ENCODE measurements at regions not wholly inside any gene's neighbourhood (a gene's known extent, or its start where the extent isn't known, plus 50 kb on each side); places are given as distances from the start of the nearest gene placed in this dataset.

- H3K4me1 Mint-ChIP-seq, result no peaks in the 10 kb centered on the region
- no peaks in the 10 kb centered on the region for H3K36me3 Mint-ChIP-seq
- no peak for DNase-seq (ENCODE audit: low spot score in 2 of 2, unreplicated experiment in 2 of 2)
- H3K27ac Mint-ChIP-seq, result no peak overlapping the region
- H3K4me3 Mint-ChIP-seq, result no peak overlapping the region
- TF ChIP-seq, protein P1, sequence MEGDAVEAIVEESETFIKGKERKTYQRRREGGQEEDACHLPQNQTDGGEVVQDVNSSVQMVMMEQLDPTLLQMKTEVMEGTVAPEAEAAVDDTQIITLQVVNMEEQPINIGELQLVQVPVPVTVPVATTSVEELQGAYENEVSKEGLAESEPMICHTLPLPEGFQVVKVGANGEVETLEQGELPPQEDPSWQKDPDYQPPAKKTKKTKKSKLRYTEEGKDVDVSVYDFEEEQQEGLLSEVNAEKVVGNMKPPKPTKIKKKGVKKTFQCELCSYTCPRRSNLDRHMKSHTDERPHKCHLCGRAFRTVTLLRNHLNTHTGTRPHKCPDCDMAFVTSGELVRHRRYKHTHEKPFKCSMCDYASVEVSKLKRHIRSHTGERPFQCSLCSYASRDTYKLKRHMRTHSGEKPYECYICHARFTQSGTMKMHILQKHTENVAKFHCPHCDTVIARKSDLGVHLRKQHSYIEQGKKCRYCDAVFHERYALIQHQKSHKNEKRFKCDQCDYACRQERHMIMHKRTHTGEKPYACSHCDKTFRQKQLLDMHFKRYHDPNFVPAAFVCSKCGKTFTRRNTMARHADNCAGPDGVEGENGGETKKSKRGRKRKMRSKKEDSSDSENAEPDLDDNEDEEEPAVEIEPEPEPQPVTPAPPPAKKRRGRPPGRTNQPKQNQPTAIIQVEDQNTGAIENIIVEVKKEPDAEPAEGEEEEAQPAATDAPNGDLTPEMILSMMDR (IDR thresholded peaks at IDR 0.05; ENCODE audit: unreplicated experiment), result no peak
- no peaks in the 10 kb centered on the region for H3K27me3 Mint-ChIP-seq (ENCODE audit: low read depth)
- peaks cover 3% of the 10 kb centered on the region for H3K9me3 Mint-ChIP-seq
Observed at GRCh38 chr16:63967966-63968365, 1153.9 kb downstream of the CDH11 start.

GRCh38 chr16:63960321-63960720 lies 1161.5 kb downstream of the CDH11 start:
- DNase-seq (ENCODE audit: low spot score in 2 of 2, unreplicated experiment in 2 of 2), result no peak
- Mint-ChIP-seq H3K27me3 (ENCODE audit: low read depth) (peaks cover 6% of the 10 kb centered on the region), H3K4me1 (no peaks in the 10 kb centered on the region), H3K9me3 (peaks cover 3% of the 10 kb centered on the region), H3K27ac (no peak overlapping the region), H3K4me3 (no peak overlapping the region), H3K36me3 (no peaks in the 10 kb centered on the region)
- TF ChIP-seq, protein P1 (IDR thresholded peaks at IDR 0.05; ENCODE audit: unreplicated experiment), result no peak

GRCh38 chr16:63947022-63947421 lies 1174.8 kb downstream of the CDH11 start:
- H3K27me3 Mint-ChIP-seq (ENCODE audit: low read depth), result no peaks in the 10 kb centered on the region
- H3K9me3 Mint-ChIP-seq, result peaks cover 5% of the 10 kb centered on the region
- DNase-seq (ENCODE audit: low spot score in 2 of 2, unreplicated experiment in 2 of 2), result no peak
- no peaks in the 10 kb centered on the region for H3K36me3 Mint-ChIP-seq
- H3K4me1 Mint-ChIP-seq, result no peaks in the 10 kb centered on the region
- H3K27ac Mint-ChIP-seq, result no peak overlapping the region
- H3K4me3 Mint-ChIP-seq, result no peak overlapping the region
- TF ChIP-seq, protein P1 (IDR thresholded peaks at IDR 0.05; ENCODE audit: unreplicated experiment), result no peak

DNA sequence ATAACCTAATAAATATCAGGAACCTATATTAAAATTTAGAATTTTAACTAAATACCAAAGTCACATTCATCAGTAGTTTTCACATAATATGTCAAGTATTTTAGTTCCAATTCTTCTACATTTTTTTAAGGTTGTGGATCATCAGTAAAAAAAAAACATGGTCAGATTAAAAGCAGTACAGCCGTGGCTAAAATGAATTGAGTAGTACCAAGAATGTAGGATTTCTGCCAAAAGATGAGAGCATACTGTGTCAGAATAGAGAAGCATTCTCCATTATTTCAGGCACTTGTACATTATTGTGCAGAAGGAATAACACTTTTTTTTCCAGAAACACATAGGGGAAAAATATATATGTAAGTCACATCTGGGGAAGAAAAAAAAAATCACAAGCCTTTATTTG lies 1176.1 kb downstream of the CDH11 start:
- H3K27ac Mint-ChIP-seq, result no peak overlapping the region
- H3K4me1 Mint-ChIP-seq, result no peaks in the 10 kb centered on the region
- TF ChIP-seq, protein P1 (IDR thresholded peaks at IDR 0.05; ENCODE audit: unreplicated experiment), result no peak
- no peak for DNase-seq (ENCODE audit: low spot score in 2 of 2, unreplicated experiment in 2 of 2)
- H3K4me3 Mint-ChIP-seq, result no peak overlapping the region
- H3K36me3 Mint-ChIP-seq, result no peaks in the 10 kb centered on the region
- peaks cover 15% of the 10 kb centered on the region for H3K9me3 Mint-ChIP-seq
- no peaks in the 10 kb centered on the region for H3K27me3 Mint-ChIP-seq (ENCODE audit: low read depth)

- no peaks in the 10 kb centered on the region for H3K4me1 Mint-ChIP-seq
- peaks cover 15% of the 10 kb centered on the region for H3K9me3 Mint-ChIP-seq
- no peak for DNase-seq (ENCODE audit: low spot score in 2 of 2, unreplicated experiment in 2 of 2)
- no peak overlapping the region for H3K4me3 Mint-ChIP-seq
- H3K36me3 Mint-ChIP-seq, result no peaks in the 10 kb centered on the region
- H3K27me3 Mint-ChIP-seq (ENCODE audit: low read depth), result no peaks in the 10 kb centered on the region
- H3K27ac Mint-ChIP-seq, result no peak overlapping the region
- TF ChIP-seq, protein P1 (IDR thresholded peaks at IDR 0.05; ENCODE audit: unreplicated experiment), result no peak
Observed at GRCh38 chr16:63943566-63943965, 1178.3 kb downstream of the CDH11 start.

DNA sequence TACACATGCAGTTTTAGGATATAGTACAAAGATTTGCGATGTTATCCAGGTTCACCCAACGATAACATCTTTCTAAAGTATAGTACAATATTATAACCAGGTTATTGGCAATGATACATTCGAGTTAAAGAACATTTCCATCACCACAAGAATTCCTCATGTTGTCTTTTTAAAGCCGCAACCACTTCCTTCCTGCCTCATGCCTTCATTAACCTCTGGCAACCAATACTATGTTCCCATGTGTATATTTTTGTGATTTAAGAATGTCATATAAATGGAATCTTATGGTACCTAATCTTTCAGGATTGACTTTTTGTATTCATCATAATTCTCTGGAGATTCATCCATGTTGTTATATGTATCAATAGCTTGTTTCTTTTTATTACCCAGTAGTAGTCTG lies 1183.2 kb downstream of the CDH11 start:
- Mint-ChIP-seq H3K9me3 (peaks cover 15% of the 10 kb centered on the region), H3K4me3 (no peak overlapping the region), H3K4me1 (no peaks in the 10 kb centered on the region), H3K27ac (no peak overlapping the region), H3K36me3 (no peaks in the 10 kb centered on the region), H3K27me3 (ENCODE audit: low read depth) (no peaks in the 10 kb centered on the region)
- DNase-seq (ENCODE audit: low spot score in 2 of 2, unreplicated experiment in 2 of 2), result no peak
- TF ChIP-seq, protein P1 (IDR thresholded peaks at IDR 0.05; ENCODE audit: unreplicated experiment), result no peak

All from mesothelial cell of epicardium (in vitro differentiated cells).